HG03045 (cell line): ENCODE measurements at regions not wholly inside any gene's neighbourhood (a gene's known extent, or its start where the extent isn't known, plus 50 kb on each side); places are given as distances from the start of the nearest gene placed in this dataset.

Experiments
- ATAC-seq: cut with Tn5 transposase; IDR thresholded peaks from one replicate; pipeline ENCODE4 v1.9.1; 2021; ENCODE audit warnings: mild to moderate bottlenecking, moderate library complexity; ENCODE audit not compliant: unreplicated experiment

DNA sequence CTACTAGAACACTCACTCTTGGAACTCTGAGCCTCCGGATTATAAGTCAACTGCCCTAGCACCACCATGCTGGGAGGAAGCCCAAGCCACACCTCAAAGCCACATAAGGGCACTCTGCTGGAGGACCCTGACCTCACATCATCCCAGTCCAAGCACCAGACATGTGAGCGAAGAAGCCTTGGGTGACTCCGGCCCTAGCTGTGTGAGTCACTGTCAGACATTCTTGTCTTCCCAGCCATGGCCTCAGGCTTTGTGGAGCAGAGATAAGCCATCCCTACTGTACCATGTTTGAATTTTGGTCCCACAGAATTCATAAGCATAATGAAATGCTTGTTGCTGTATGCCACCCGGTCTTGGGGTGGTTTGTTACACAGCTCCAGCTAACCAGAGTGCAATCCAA, 247.7 kb downstream of the SOD2 start:
- no peak for ATAC-seq

DNA sequence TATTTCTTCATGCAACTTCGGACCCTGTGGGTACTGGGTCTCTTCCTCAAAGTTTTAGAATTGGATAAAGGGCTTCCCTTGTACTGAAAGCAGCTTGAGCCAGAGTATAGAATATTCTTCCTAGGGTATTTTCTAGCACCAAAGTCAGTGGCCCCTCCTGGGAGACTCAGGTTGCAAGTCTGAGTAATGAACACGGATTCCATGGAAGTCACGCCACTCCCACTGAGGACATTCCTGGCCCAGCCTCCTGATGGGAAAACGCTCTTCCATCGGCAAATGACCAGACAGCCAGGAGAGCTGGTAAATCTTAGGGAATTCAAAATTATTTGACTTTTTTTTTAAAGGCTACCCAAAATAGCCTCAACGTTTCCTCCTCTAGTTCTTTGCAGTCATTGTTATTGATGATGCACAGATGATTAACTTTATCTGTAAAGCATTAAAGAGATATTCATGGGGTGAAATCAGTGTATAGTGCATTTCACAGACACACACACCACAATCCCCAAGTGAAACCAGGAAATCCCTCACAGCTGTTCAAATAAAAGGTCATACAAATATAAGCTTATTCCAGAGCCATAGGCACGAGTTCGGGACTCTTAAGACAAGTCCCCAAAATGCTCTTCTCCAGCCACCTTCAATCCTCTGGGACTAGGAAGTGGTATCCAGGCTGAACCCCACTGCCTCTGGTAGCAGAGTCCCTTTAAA, 248.8 kb downstream of the SOD2 start:
- ATAC-seq, result no peak

GRCh38 chr6:159443417-159443920, 249.6 kb downstream of the SOD2 start:
- ATAC-seq, result no peak

GRCh38 chr6:159441704-159441981, 251.4 kb downstream of the SOD2 start:
- no peak for ATAC-seq

DNA sequence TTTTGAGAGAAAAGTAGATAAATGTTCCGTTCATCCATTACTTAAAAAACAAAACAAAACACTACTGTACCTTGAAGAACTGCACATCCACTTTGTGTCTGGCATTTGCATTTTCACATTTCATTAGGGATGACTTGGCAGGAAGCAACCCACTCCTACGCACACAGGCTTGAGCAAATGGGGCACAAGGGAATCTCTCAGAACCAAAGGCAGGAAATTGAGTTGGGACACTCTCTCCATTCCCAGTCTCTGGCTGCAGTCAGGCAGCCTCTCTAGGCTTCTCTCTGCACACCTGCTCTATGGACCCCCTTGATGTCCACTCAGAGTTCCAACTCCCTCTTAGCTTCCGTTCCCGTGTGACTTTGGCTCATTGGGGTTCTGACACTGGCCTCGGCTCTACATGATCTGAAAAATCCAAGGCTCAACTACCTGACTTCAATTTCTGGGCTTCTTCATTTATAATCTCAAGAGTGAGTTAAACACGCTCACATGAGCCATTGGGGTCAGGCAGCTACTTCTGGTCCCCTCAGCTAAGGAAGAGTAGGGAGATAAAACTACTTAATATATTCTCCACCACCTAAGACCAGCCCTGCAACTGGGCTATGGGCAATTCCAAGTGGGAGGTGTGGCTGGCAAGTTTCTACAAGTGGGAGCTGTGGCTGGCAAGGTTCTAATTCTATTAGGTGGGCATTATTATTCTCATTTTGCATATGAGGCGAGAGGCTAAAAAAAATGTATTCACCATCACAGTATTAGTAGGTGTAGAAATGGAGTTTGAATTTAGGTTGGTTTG, 251.9 kb downstream of the SOD2 start:
- ATAC-seq, result no peak

GRCh38 chr6:159440349-159440748, 252.7 kb downstream of the SOD2 start:
- no peak for ATAC-seq

DNA sequence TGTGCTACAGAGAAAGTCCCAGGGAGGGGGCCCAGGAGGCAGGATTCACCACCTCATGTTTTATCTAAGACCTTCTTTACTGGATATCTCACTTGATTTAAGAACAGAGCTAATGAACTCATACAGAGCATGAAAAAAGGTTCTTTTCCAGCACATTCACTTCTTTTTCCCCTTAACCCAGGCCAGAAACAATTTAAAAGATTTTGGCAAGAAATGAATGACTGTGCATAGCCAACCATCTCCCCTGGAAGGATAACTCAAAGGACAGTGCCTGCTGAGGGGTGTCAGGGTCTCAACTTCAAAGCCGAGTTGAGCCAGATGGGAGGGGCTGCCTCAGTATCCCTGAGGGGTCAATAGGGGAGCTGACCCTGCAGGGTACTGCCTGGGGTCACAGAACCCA, 253.4 kb downstream of the SOD2 start:
- ATAC-seq, result no peak

- ATAC-seq, result no peak
Observed at GRCh38 chr6:159438106-159438505, 254.9 kb downstream of the SOD2 start.

DNA sequence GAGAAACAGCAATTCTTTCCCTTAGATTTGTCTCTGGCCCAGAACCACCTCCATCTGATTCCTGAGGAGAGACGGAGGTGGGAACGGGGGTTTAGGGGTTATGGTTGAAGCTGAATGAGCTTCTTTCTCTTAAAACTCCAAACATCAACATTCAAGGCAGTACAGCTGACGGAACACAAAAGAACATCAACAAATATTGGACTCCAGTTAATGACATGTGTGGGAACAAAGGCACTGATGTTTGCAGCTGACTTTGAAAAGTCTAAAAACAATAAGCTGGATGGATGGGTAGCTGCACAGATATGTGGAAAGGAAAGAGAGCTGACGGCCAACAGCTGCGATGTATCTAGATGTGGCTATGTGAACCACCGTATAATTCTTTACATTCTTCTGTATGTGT, 256.5 kb downstream of the SOD2 start:
- no peak for ATAC-seq

DNA sequence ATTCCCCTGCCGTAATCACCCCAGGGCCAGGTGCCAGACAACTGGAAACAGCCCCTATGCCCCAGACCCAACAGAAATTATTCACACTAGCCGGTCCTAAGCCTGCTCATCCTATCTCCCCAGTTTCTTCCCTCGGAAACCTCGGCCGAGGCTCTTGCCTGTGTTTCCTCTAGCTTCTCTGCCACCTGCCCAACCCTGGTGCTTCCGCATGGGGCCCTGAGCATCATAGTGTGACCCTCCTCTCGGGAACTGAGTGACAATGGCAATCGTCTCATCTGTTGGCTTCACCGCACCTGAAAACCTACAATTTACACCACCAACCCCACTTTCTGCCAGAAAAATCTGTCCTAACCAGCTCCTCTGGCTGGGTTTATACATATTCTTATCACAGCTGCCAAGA, 257.3 kb downstream of the SOD2 start:
- no peak for ATAC-seq

- no peak for ATAC-seq
Observed at GRCh38 chr6:159434410-159434809, 258.6 kb downstream of the SOD2 start.

- ATAC-seq, result no peak
Observed at GRCh38 chr6:159433550-159433949, 259.5 kb downstream of the SOD2 start.

DNA sequence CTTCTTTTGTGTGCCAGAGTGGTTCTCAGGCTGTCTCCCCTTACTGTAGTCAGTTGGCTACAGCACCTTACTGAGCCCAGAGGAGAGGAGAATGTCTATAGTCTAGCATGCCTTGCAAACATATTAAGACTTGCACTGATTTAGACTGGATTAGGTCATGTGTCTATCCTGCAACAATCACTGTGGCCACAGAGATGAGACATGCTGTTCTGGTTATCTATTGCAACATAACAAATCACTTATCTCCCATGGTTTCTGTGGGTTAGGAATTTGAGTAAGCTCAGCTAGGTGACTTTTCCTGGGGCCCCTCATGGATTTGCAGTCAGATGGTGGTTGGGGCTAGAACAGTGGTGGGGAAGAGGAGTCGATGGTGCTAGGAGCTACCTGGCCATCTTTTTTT, 261.3 kb downstream of the SOD2 start:
- ATAC-seq, result no peak

DNA sequence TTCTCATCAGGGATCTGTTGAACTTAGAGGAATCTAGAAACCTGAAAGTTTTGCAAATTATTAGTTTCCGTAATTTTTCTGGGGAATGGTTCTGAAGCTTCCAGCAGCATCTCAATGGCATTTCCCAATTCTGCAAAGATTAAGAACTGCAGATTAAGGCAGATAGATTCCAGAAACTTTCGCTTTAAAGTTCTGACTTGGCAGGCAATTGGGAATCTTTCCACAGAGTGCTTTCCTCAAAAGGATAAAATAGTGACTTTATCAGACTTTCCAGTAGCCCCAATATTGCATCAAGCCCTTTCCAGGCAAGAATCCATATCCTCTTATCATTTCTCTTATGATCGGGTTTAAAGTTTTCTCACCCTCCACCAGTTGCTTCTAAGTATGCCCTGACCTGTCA, 261.1 kb downstream of the FNDC1 start:
- ATAC-seq, result no peak

DNA sequence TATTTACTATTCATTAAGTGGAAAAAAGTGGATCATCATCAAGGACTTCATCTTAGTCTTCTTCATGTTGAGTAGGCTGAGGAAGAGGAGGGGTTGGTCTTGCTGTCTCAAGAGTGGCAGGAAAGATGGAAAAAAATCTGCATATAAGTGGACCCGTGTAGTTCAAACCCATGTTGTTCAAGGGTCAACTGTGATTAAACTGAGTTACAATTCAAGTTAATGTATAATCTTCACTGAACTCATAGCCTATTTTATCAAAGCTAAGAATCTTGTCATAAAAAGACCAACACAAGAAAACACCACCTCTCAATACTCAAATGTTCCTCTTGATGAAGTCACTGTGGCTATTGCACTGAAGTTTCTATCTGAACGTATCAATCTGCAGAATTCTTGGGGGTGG, 260.2 kb downstream of the FNDC1 start:
- no peak for ATAC-seq

- no peak for ATAC-seq
Observed at GRCh38 chr6:159427771-159428170, 258.6 kb downstream of the FNDC1 start.

DNA sequence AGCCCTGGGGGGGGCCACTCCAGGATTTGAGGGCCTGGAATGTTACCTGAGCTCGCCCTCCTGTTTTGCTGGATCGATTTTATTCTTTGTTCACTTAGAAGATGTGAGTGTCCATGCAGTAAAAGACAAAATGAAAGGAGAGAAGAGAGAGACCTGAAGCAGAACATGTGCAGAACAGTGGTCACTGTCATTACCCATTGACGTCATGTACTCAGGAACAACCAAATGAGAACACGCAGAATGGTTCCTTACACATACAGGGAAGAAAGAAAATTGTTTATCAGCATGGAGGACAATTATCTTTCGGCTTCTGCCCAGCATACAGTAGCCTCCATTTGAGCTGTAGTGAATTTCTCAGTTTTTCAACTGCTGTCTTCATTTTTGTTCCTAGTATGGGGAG, 258.1 kb downstream of the FNDC1 start:
- no peak for ATAC-seq

- no peak for ATAC-seq
Observed at GRCh38 chr6:159425421-159425820, 256.2 kb downstream of the FNDC1 start.

DNA sequence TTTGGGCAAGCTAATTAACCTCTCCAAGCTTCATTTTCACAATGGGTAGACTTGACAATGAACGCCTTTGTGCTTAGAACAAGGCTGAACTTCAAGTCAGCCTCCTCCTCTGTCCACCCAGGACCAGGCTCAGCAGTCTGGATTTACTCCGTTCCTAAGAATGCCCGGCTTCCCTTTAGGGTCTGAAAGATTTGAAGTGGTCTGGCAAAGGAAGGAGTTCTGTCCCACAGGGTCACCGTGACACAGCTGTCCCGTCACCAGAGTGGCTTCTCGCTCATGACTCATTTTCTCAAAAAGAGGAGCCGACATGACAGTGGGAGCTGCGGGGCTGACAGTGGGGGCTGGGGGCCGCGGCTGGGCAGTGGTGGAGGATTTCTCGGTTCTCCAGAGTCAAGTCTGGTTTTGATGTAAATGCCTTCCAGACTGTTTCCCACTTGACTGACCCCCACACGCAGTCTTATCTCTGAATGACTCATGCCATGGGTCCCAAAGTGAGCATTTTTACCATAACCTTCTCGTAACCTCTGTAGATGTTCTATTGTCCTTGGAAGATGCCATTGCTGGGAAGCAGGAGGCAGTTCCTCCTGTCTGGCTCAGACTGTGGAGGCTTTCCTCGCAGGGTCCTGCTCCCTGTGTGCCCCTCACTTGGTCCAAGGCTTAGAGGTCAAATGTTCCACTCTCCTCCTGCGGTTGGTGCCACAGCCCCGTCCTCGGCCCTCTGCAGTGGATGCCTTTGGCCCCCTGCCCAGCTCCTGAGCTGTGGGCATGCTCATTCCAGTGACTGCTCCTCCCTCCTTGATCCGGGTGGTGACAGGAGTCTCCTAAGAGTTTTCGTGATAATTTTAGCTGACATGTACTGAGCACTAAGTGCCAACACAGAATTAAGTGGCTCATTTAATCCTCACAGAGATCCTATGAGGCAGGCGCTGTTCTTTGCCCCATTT, 253.1 kb downstream of the FNDC1 start:
- no peak for ATAC-seq

GRCh38 chr6:159421586-159421985, 252.4 kb downstream of the FNDC1 start:
- no peak for ATAC-seq

- no peak for ATAC-seq
Observed at GRCh38 chr6:159418997-159419396, 249.8 kb downstream of the FNDC1 start.
